CD14-positive monocyte (primary cell): ENCODE measurements at regions not wholly inside any gene's neighbourhood (a gene's known extent, or its start where the extent isn't known, plus 50 kb on each side); places are given as distances from the start of the nearest gene placed in this dataset.

Experiments used
- DNase-seq, 3 donors: peaks; one replicate each; pipeline ENCODE4 v3.0.0-alpha.2; 2011 to 2022
- H2AFZ ChIP-seq: 2 replicates; pipeline ENCODE4 v1.6.0; 2012; ENCODE audit warnings: mild to moderate bottlenecking, low read depth, low read length, inconsistent platforms; ENCODE audit not compliant: insufficient read depth, poor library complexity, severe bottlenecking
- H3K27ac ChIP-seq, 2 donors: 1 replicate in 1 of 2; 2 replicates in 1 of 2; pipeline ENCODE4 v1.5.1; 2012 to 2013; ENCODE audit warnings: low read length in 2 of 2, control low read depth in 1 of 2, inconsistent platforms in 1 of 2, low read depth in 1 of 2, mild to moderate bottlenecking in 1 of 2
- H3K27me3 ChIP-seq, 2 donors: one replicate each; pipeline versions ENCODE4 v1.6.0 to v1.6.1; 2011 to 2013; ENCODE audit warnings: low read length in 2 of 2; ENCODE audit not compliant: control insufficient read depth in 2 of 2, insufficient read depth in 2 of 2
- H3K36me3 ChIP-seq, 2 donors: replicated peaks in 1 of 2; 1 replicate in 1 of 2; 2 replicates in 1 of 2; pipeline versions ENCODE4 v1.5.1 to v1.6.1; 2012 to 2013; ENCODE audit warnings: low read length in 2 of 2, control low read depth in 1 of 2, inconsistent platforms in 1 of 2, mild to moderate bottlenecking in 1 of 2; ENCODE audit not compliant: insufficient read depth in 2 of 2, control insufficient read depth in 1 of 2
- H3K4me1 ChIP-seq, 2 donors: 1 replicate in 1 of 2; 2 replicates in 1 of 2; pipeline versions ENCODE4 v1.5.1 to v1.6.1; 2012 to 2013; ENCODE audit warnings: low read length in 2 of 2, control low read depth in 1 of 2, inconsistent platforms in 1 of 2, mild to moderate bottlenecking in 1 of 2, moderate library complexity in 1 of 2; ENCODE audit not compliant: insufficient read depth in 2 of 2, control insufficient read depth in 1 of 2
- H3K4me2 ChIP-seq: replicated peaks from 2 replicates; pipeline ENCODE3; 2012; ENCODE audit warnings: low read length, moderate library complexity, mild to moderate bottlenecking; ENCODE audit not compliant: poor library complexity, severe bottlenecking; ENCODE audit errors: extremely low read depth
- H3K4me3 ChIP-seq, 3 experiments: fragments of 200-600 bp in 1 of 3; sonication (generic) in 1 of 3; replicated peaks in 1 of 3; 1 replicate in 2 of 3; 2 replicates in 1 of 3; pipeline ENCODE4 v1.5.1; 2011 to 2013; ENCODE audit warnings: low read length in 3 of 3, mild to moderate bottlenecking in 3 of 3, control low read depth in 2 of 3, low read depth in 2 of 3, inconsistent platforms in 1 of 3, moderate library complexity in 1 of 3
- H3K79me2 ChIP-seq: 2 replicates; pipeline ENCODE4 v1.6.0; 2012; ENCODE audit warnings: mild to moderate bottlenecking, control low read depth, inconsistent platforms, low read length, moderate library complexity; ENCODE audit not compliant: insufficient read depth
- H3K9ac ChIP-seq: 2 replicates; pipeline ENCODE4 v1.6.0; 2017; ENCODE audit warnings: low read length, mild to moderate bottlenecking; ENCODE audit not compliant: insufficient read depth, poor library complexity, severe bottlenecking
- H3K9me3 ChIP-seq, 2 donors: replicated peaks in 1 of 2; 1 replicate in 1 of 2; 2 replicates in 1 of 2; pipeline versions ENCODE4 v1.5.1 to v1.6.1; 2012 to 2013; ENCODE audit warnings: low read length in 2 of 2, control low read depth in 1 of 2; ENCODE audit not compliant: control insufficient read depth in 1 of 2, insufficient read depth in 1 of 2
- H4K20me1 ChIP-seq: 2 replicates; pipeline ENCODE4 v1.6.0; 2012; ENCODE audit warnings: mild to moderate bottlenecking, low read length, control low read depth, moderate library complexity; ENCODE audit not compliant: insufficient read depth
- H3K27ac Mint-ChIP-seq, 7 donors: one replicate each; pipeline ENCODE4 v1.8.0; 2020; ENCODE audit warnings: mild to moderate bottlenecking in 7 of 7, mixed read lengths in 7 of 7, moderate library complexity in 6 of 7, inconsistent platforms in 2 of 7
- H3K27me3 Mint-ChIP-seq, 3 donors: one replicate each; pipeline ENCODE4 v1.8.0; 2021 to 2022; ENCODE audit warnings: low read depth in 3 of 3, mild to moderate bottlenecking in 3 of 3, mixed read lengths in 3 of 3, moderate library complexity in 3 of 3, inconsistent platforms in 1 of 3
- H3K36me3 Mint-ChIP-seq, 2 donors: one replicate each; pipeline ENCODE4 v1.8.0; 2020; ENCODE audit warnings: mixed read lengths in 2 of 2, inconsistent platforms in 1 of 2, mild to moderate bottlenecking in 1 of 2
- H3K4me1 Mint-ChIP-seq: one replicate; pipeline ENCODE4 v1.8.0; 2020; ENCODE audit warnings: mild to moderate bottlenecking, mixed read lengths
- H3K4me3 Mint-ChIP-seq, 2 donors: one replicate each; pipeline ENCODE4 v1.8.0; 2020; ENCODE audit warnings: mild to moderate bottlenecking in 2 of 2, mixed read lengths in 2 of 2, moderate library complexity in 1 of 2
- H3K9me3 Mint-ChIP-seq, 7 donors: one replicate each; pipeline ENCODE4 v1.8.0; 2020 to 2022; ENCODE audit warnings: mixed read lengths in 7 of 7, mild to moderate bottlenecking in 6 of 7, moderate library complexity in 6 of 7, inconsistent platforms in 2 of 7
- WGBS: methylation state at CpG from one replicate; pipeline ENCODE4 v1.1.5; 2013; ENCODE audit warnings: missing lambda C conversion rate; ENCODE audit not compliant: insufficient coverage; 5-methylcytosine and 5-hydroxymethylcytosine counted together
- intact Hi-C, 2 donors: fragments of 100-400 bp; cut with micrococcal nuclease; formaldehyde crosslinking; loops; one replicate each; pipeline versions ENCODE4 v1.15.0 to v1.15.1; 2023
- TF ChIP-seq, protein P1 (sequence below): fragments of 200-600 bp; IDR thresholded peaks from one replicate; pipeline ENCODE4 v1.8.0; 2022; ENCODE audit warnings: antibody characterized with exemption, mild to moderate bottlenecking

DNA sequence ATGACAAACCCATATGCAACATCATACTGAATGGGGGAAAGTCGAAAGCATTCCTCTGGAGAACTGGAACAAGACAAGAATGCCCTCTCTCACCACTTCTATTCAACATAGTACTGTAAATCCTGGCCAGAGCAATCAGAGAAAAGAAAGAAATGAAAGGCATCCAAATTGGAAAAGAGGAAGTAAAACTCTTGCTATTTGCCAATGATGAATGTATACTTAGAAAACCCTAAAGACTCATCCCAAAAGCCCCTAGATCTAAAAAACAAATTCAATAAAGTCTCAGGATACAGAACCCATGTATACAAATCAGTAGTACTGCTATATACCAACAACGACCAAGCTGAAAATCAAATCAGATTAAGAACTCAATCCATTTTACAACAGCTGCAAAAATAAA lies 66.9 kb downstream of the SPATA31C2 start:
- Histone ChIP-seq H3K4me3 (no peak overlapping the region), H3K9me3 (no peaks in the 10 kb centered on the region), H3K27me3 (peaks cover 17 to 26% of the 10 kb centered on the region in 2 donors), H3K4me2 (no peak overlapping the region), H3K4me1 (peaks cover 6 to 7% of the 10 kb centered on the region in 2 donors), H3K36me3 (no peaks in the 10 kb centered on the region), H2AFZ (no peak overlapping the region), H3K9ac (no peak overlapping the region), H3K27ac (no peak overlapping the region), H4K20me1 (no peaks in the 10 kb centered on the region), H3K79me2 (no peaks in the 10 kb centered on the region)
- intact Hi-C loops: no loop called here
- H3K4me1 Mint-ChIP-seq: peaks cover 7% of the 10 kb centered on the region
- peaks cover 0 to 13% (median 3%) of the 10 kb centered on the region in 7 donors for H3K9me3 Mint-ChIP-seq
- TF ChIP-seq, protein P1, sequence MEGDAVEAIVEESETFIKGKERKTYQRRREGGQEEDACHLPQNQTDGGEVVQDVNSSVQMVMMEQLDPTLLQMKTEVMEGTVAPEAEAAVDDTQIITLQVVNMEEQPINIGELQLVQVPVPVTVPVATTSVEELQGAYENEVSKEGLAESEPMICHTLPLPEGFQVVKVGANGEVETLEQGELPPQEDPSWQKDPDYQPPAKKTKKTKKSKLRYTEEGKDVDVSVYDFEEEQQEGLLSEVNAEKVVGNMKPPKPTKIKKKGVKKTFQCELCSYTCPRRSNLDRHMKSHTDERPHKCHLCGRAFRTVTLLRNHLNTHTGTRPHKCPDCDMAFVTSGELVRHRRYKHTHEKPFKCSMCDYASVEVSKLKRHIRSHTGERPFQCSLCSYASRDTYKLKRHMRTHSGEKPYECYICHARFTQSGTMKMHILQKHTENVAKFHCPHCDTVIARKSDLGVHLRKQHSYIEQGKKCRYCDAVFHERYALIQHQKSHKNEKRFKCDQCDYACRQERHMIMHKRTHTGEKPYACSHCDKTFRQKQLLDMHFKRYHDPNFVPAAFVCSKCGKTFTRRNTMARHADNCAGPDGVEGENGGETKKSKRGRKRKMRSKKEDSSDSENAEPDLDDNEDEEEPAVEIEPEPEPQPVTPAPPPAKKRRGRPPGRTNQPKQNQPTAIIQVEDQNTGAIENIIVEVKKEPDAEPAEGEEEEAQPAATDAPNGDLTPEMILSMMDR: no peak
- no peaks in the 10 kb centered on the region for H3K36me3 Mint-ChIP-seq
- H3K27ac Mint-ChIP-seq: no peak overlapping the region
- DNase-seq: no peak
- WGBS: no CpG with 5 or more reads among the region's 2 CpGs
- peaks cover 22 to 28% (median 24%) of the 10 kb centered on the region in 3 donors for H3K27me3 Mint-ChIP-seq
- H3K4me3 Mint-ChIP-seq: no peak overlapping the region

DNA sequence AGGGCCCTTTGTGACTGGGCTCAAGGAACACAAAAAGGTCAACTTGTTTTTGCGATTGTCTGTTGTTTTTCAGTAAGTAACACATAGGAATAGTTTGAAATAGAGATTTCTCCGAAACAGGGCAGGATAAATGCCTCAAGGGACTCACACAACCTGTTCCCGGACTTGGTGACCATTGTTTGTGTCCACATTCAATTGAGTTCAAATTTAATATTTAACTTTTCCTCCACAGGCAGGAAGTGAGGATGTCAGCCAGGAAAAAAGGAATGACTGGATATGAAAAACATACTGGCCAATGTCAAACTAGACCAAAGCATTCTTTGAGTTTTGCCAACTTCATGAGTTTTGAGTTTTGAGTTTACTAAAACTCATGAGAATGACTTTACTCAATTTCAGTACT lies 72.7 kb downstream of the SPATA31C2 start:
- H3K9ac ChIP-seq: no peak overlapping the region
- Mint-ChIP-seq H3K27me3 (peaks cover 1 to 5% (median 3%) of the 10 kb centered on the region in 3 donors), H3K4me1 (no peaks in the 10 kb centered on the region), H3K27ac (no peak overlapping the region), H3K36me3 (no peaks in the 10 kb centered on the region), H3K9me3 (peaks cover 0 to 17% (median 3%) of the 10 kb centered on the region in 7 donors), H3K4me3 (no peak overlapping the region)
- H3K27me3 ChIP-seq: no peaks in the 10 kb centered on the region
- no peak overlapping the region for H3K4me2 ChIP-seq
- no peak overlapping the region for H2AFZ ChIP-seq
- 100% methylated on average over 2 of the region's 3 CpGs for WGBS
- no peak for DNase-seq
- no peak overlapping the region for H3K27ac ChIP-seq
- no peaks in the 10 kb centered on the region for H3K9me3 ChIP-seq
- TF ChIP-seq, protein P1: no peak
- H3K4me3 ChIP-seq: no peak overlapping the region
- intact Hi-C loops: no loop called here
- H3K4me1 ChIP-seq: no peaks in the 10 kb centered on the region
- H3K79me2 ChIP-seq: no peaks in the 10 kb centered on the region
- no peaks in the 10 kb centered on the region for H4K20me1 ChIP-seq
- H3K36me3 ChIP-seq: no peaks in the 10 kb centered on the region
